NT2/D1 (cell line): ENCODE measurements at regions not wholly inside any gene's neighbourhood (a gene's known extent, or its start where the extent isn't known, plus 50 kb on each side); places are given as distances from the start of the nearest gene placed in this dataset.

ENCODE experiments used
- YY1 ChIP-seq: IDR thresholded peaks from 2 replicates; pipeline ENCODE4 v1.6.1; 2011; ENCODE audit not compliant: insufficient read length, insufficient read depth
- ZNF274 ChIP-seq: IDR thresholded peaks from 2 replicates; pipeline ENCODE4 v1.6.1; 2011; ENCODE audit warnings: mild to moderate bottlenecking, low read depth, low read length

DNA sequence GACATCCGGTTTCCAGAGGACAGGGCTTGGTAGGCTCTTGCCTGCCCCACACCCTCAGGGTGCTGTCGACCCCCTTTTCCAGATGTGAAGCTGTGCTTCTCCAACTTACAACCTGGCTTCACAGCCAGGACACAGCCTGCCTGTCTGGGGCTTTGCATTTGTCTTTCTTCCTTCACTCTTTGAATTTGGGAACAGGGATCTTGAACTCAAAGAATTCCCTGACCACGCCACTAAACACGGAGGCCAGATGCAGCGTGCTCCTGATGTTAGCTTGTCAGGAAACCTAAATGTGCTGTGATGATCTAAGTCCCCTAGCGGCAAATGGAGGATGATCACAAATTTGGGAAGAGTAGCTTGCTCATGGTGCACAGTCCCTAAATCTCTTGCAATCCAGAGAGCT, 244.8 kb upstream of the RGMA start:
- TF ChIP-seq YY1 (no peak), ZNF274 (no peak)
